GM18502 (cell line): ENCODE measurements at regions not wholly inside any gene's neighbourhood (a gene's known extent, or its start where the extent isn't known, plus 50 kb on each side); places are given as distances from the start of the nearest gene placed in this dataset.
"Not testable (repeated sequence)": the region's sequence is repeated elsewhere in the genome, so short reads cannot be mapped to it uniquely, and the experiment has no call there.

Experiments
- ATAC-seq: cut with Tn5 transposase; IDR thresholded peaks from one replicate; pipeline ENCODE4 v1.9.1; 2021; ENCODE audit warnings: mild to moderate bottlenecking; ENCODE audit not compliant: unreplicated experiment, poor library complexity

- ATAC-seq, result no peak
Measured at GRCh38 chr7:130957137-130957513, 223.1 kb upstream of the KLF14 start.

GRCh38 chr7:130957722-130958435 is 223.9 kb upstream of the KLF14 start:
- not testable (repeated sequence) for ATAC-seq

- ATAC-seq, result no peak
Measured at GRCh38 chr7:130958846-130959245, 224.8 kb upstream of the KLF14 start.

- no peak for ATAC-seq
Measured at GRCh38 chr7:130959743-130960207, 225.8 kb upstream of the KLF14 start.

- ATAC-seq, result peak; percentile 34
Measured at GRCh38 chr7:130960208-130960988, 226.4 kb upstream of the KLF14 start.

GRCh38 chr7:130961128-130961601 is 227.2 kb upstream of the KLF14 start:
- peak; percentile 71 for ATAC-seq

- ATAC-seq, result no peak
Measured at GRCh38 chr7:130962109-130962508, 228.1 kb upstream of the KLF14 start.

GRCh38 chr7:130963339-130963738 is 229.3 kb upstream of the KLF14 start:
- ATAC-seq, result no peak

- ATAC-seq, result no peak
Measured at GRCh38 chr7:130965515-130965914, 231.5 kb upstream of the KLF14 start.

GRCh38 chr7:130966246-130967009 is 232.4 kb upstream of the KLF14 start:
- ATAC-seq, result peak; percentile 62

GRCh38 chr7:130970196-130970595 is 236.2 kb upstream of the KLF14 start:
- ATAC-seq, result no peak

- no peak for ATAC-seq
Measured at GRCh38 chr7:130970696-130971095, 236.7 kb upstream of the KLF14 start.

GRCh38 chr7:130971297-130971696 is 237.3 kb upstream of the KLF14 start:
- no peak for ATAC-seq

GRCh38 chr7:130972201-130972600 is 238.2 kb upstream of the KLF14 start:
- ATAC-seq, result no peak

- ATAC-seq, result no peak
Measured at GRCh38 chr7:130973637-130974036, 239.6 kb upstream of the KLF14 start.

- ATAC-seq, result no peak
Measured at GRCh38 chr7:130974169-130974568, 240.2 kb upstream of the KLF14 start.

GRCh38 chr7:130974794-130975193 is 240.8 kb upstream of the KLF14 start:
- ATAC-seq, result no peak

GRCh38 chr7:130975731-130976130 is 241.7 kb upstream of the KLF14 start:
- no peak for ATAC-seq

GRCh38 chr7:130982160-130982638 is 248.2 kb upstream of the KLF14 start:
- peak; percentile 79 for ATAC-seq

- no peak for ATAC-seq
Measured at GRCh38 chr7:130982651-130983050, 248.6 kb upstream of the KLF14 start.

- no peak for ATAC-seq
Measured at GRCh38 chr7:130985361-130985760, 251.4 kb upstream of the KLF14 start.
